H1 (cell line): ENCODE measurements at regions not wholly inside any gene's neighbourhood (a gene's known extent, or its start where the extent isn't known, plus 50 kb on each side); places are given as distances from the start of the nearest gene placed in this dataset.

Experiments used
- CTCF ChIA-PET: fragments of 300-600 bp; sonication (Branson Sonifier 250); formaldehyde crosslinking; loops from one replicate; lab custom pipeline; 2021; ENCODE audit not compliant: partially characterized antibody; lab: Charles Lee
- POLR2A ChIA-PET: fragments of 300-600 bp; sonication (Branson Sonifier 250); formaldehyde crosslinking; loops from one replicate; lab custom pipeline; 2021; ENCODE audit warnings: inconsistent platforms; ENCODE audit not compliant: partially characterized antibody; lab: Charles Lee
- DNase-seq, 2 experiments: peaks; one replicate each; pipeline versions ENCODE4 v3.0.0 to v3.0.0-alpha.2; 2010 to 2022; ENCODE audit warnings: low spot score in 2 of 2, low read depth in 1 of 2, mixed read lengths in 1 of 2
- FAIRE-seq: peaks from 2 replicates; lab custom pipeline; 2011; peaks lifted over from hg19 to GRCh38; lab: Jason Lieb, UNC
- H2AFZ ChIP-seq: 2 replicates; pipeline ENCODE4 v1.8.1; 2012; ENCODE audit warnings: low read length, inconsistent platforms
- H2AK5ac ChIP-seq: 2 replicates; pipeline ENCODE4 v1.6.1; 2013; ENCODE audit warnings: low read depth, low read length
- H2BK120ac ChIP-seq: replicated peaks from 2 replicates; pipeline ENCODE3; 2013; ENCODE audit warnings: low read depth, low read length, inconsistent platforms
- H2BK12ac ChIP-seq: 2 replicates; pipeline ENCODE4 v1.6.1; 2013; ENCODE audit warnings: low read depth, low read length
- H2BK15ac ChIP-seq: 2 replicates; pipeline ENCODE4 v1.6.1; 2013; ENCODE audit warnings: low read length
- H2BK20ac ChIP-seq: 2 replicates; pipeline ENCODE4 v1.6.1; 2013; ENCODE audit warnings: low read length
- H2BK5ac ChIP-seq: 2 replicates; pipeline ENCODE4 v1.6.1; 2013; ENCODE audit warnings: low read depth, low read length
- H3K14ac ChIP-seq: 2 replicates; pipeline ENCODE4 v1.6.1; 2013; ENCODE audit warnings: inconsistent platforms; ENCODE audit not compliant: insufficient read length
- H3K18ac ChIP-seq: 2 replicates; pipeline ENCODE4 v1.6.1; 2013; ENCODE audit warnings: low read length; ENCODE audit errors: extremely low read depth
- H3K23ac ChIP-seq: 2 replicates; pipeline ENCODE4 v1.6.1; 2013; ENCODE audit warnings: inconsistent platforms; ENCODE audit not compliant: insufficient read length
- H3K23me2 ChIP-seq: 2 replicates; pipeline ENCODE4 v1.6.1; 2013; ENCODE audit warnings: low read depth, low read length
- H3K27ac ChIP-seq: 2 replicates; pipeline ENCODE4 v1.6.1; 2011; ENCODE audit warnings: low read depth, low read length, inconsistent platforms
- H3K27me3 ChIP-seq, 4 experiments: replicated peaks in 1 of 4; 1 replicate in 1 of 4; 2 replicates in 3 of 4; pipeline versions ENCODE4 v1.6.1 to v1.8.1; 2011 to 2013; ENCODE audit warnings: low read length in 3 of 4, mild to moderate bottlenecking in 3 of 4, inconsistent platforms in 2 of 4, mixed read lengths in 2 of 4, moderate library complexity in 1 of 4; ENCODE audit not compliant: control insufficient read depth in 3 of 4, insufficient read depth in 3 of 4; ENCODE audit errors: extremely low read depth in 1 of 4
- H3K36me3 ChIP-seq, 4 experiments: 2 replicates each; pipeline versions ENCODE4 v1.6.1 to v1.8.1; 2011 to 2013; ENCODE audit warnings: mild to moderate bottlenecking in 4 of 4, low read length in 3 of 4, moderate library complexity in 2 of 4, control low read depth in 1 of 4, inconsistent platforms in 1 of 4; ENCODE audit not compliant: insufficient read depth in 4 of 4, control insufficient read depth in 2 of 4
- H3K4ac ChIP-seq: replicated peaks from 2 replicates; pipeline ENCODE3; 2013; ENCODE audit warnings: low read length, low read depth, mixed read lengths, inconsistent platforms; ENCODE audit not compliant: insufficient read length
- H3K4me1 ChIP-seq, 4 experiments: replicated peaks in 1 of 4; 1 replicate in 1 of 4; 2 replicates in 3 of 4; pipeline versions ENCODE4 v1.6.1 to v1.8.1; 2011 to 2013; ENCODE audit warnings: low read length in 3 of 4, inconsistent platforms in 2 of 4, mixed read lengths in 1 of 4; ENCODE audit not compliant: insufficient read depth in 4 of 4, control insufficient read depth in 3 of 4
- H3K4me2 ChIP-seq, 2 experiments: 2 replicates each; pipeline versions ENCODE4 v1.6.1 to v1.8.1; 2011 to 2013; ENCODE audit warnings: low read depth in 2 of 2, low read length in 2 of 2, control low read depth in 1 of 2, inconsistent platforms in 1 of 2, mild to moderate bottlenecking in 1 of 2; ENCODE audit not compliant: insufficient read depth in 1 of 2
- H3K4me3 ChIP-seq, 4 experiments: fragments of 200-600, 300-600 bp in 1 of 4; sonication (generic), shearing (Covaris generic), sonication (Bioruptor Twin) in 1 of 4; 2 replicates each; pipeline versions ENCODE4 v1.5.1 to v1.8.1; 2011 to 2016; ENCODE audit warnings: low read length in 4 of 4, low read depth in 3 of 4, control low read depth in 2 of 4, inconsistent platforms in 2 of 4, mild to moderate bottlenecking in 2 of 4, mixed read lengths in 1 of 4, moderate library complexity in 1 of 4; ENCODE audit not compliant: insufficient read depth in 2 of 4; ENCODE audit errors: extremely low read depth in 1 of 4
- H3K56ac ChIP-seq: replicated peaks from 2 replicates; pipeline ENCODE3; 2013; ENCODE audit warnings: low read depth, mild to moderate bottlenecking, mixed read lengths, low read length, inconsistent platforms; ENCODE audit not compliant: insufficient read length
- H3K79me1 ChIP-seq: 2 replicates; pipeline ENCODE4 v1.6.1; 2013; ENCODE audit warnings: low read depth, low read length, control low read depth
- H3K79me2 ChIP-seq, 2 experiments: 2 replicates each; pipeline versions ENCODE4 v1.6.1 to v1.8.1; 2012 to 2013; ENCODE audit warnings: low read length in 2 of 2, mild to moderate bottlenecking in 2 of 2, inconsistent platforms in 1 of 2; ENCODE audit not compliant: insufficient read depth in 2 of 2, control insufficient read depth in 1 of 2
- H3K9ac ChIP-seq, 4 experiments: replicated peaks in 1 of 4; 1 replicate in 1 of 4; 2 replicates in 3 of 4; pipeline versions ENCODE4 v1.6.1 to v1.8.1; 2011 to 2013; ENCODE audit warnings: low read depth in 3 of 4, low read length in 3 of 4, control low read depth in 2 of 4, mild to moderate bottlenecking in 2 of 4, moderate library complexity in 2 of 4, inconsistent platforms in 1 of 4; ENCODE audit errors: extremely low read depth in 1 of 4
- H3K9me3 ChIP-seq, 2 experiments: 2 replicates each; pipeline versions ENCODE4 v1.6.1 to v1.8.1; 2012 to 2013; ENCODE audit warnings: mild to moderate bottlenecking in 2 of 2, moderate library complexity in 2 of 2, control low read depth in 1 of 2, inconsistent platforms in 1 of 2, low read depth in 1 of 2, low read length in 1 of 2, mixed read lengths in 1 of 2; ENCODE audit not compliant: insufficient read depth in 2 of 2
- H4K20me1 ChIP-seq, 2 experiments: replicated peaks in 1 of 2; 2 replicates each; pipeline versions ENCODE3 to v1.8.1; 2011 to 2013; ENCODE audit warnings: inconsistent platforms in 2 of 2, low read length in 2 of 2, mild to moderate bottlenecking in 1 of 2; ENCODE audit not compliant: insufficient read depth in 2 of 2, control insufficient read depth in 1 of 2
- H4K5ac ChIP-seq: 2 replicates; pipeline ENCODE4 v1.6.1; 2013; ENCODE audit warnings: low read length, low read depth, mixed read lengths, inconsistent platforms; ENCODE audit not compliant: insufficient read length
- H4K8ac ChIP-seq: 2 replicates; pipeline ENCODE4 v1.8.0; 2013; ENCODE audit warnings: mild to moderate bottlenecking, moderate library complexity, low read length, inconsistent platforms; ENCODE audit not compliant: insufficient read depth; ENCODE audit errors: extremely low read depth
- H4K91ac ChIP-seq: replicated peaks from 2 replicates; pipeline ENCODE3; 2013; ENCODE audit warnings: low read length, mixed read lengths, inconsistent platforms; ENCODE audit not compliant: insufficient read length
- CHD2 ChIP-seq: IDR thresholded peaks from 2 replicates; pipeline ENCODE4 v1.6.1; 2012; ENCODE audit warnings: low read length, improper control_type of control experiment
- CTBP2 ChIP-seq: IDR thresholded peaks from 2 replicates; pipeline ENCODE4 v1.7.0; 2011; ENCODE audit warnings: borderline replicate concordance, mild to moderate bottlenecking, moderate library complexity, mixed read lengths, low read length; ENCODE audit not compliant: insufficient read depth, insufficient read length
- GTF2F1 ChIP-seq: IDR thresholded peaks from 2 replicates; pipeline ENCODE4 v1.6.1; 2012; ENCODE audit warnings: low read depth, low read length, improper control_type of control experiment, borderline replicate concordance
- HDAC2 ChIP-seq, 2 experiments: fragments of 300-600 bp in 1 of 2; sonication (generic) in 1 of 2; IDR thresholded peaks; 2 replicates each; pipeline ENCODE4 v1.6.1; 2011 to 2012; ENCODE audit warnings: low read depth in 2 of 2, low read length in 2 of 2, mild to moderate bottlenecking in 2 of 2, moderate library complexity in 2 of 2, borderline replicate concordance in 1 of 2, inconsistent platforms in 1 of 2
- JUN ChIP-seq: IDR thresholded peaks from 2 replicates; pipeline ENCODE4 v1.6.1; 2011; ENCODE audit warnings: low read depth, mild to moderate bottlenecking, improper control_type of control experiment, low read length
- JUND ChIP-seq: IDR thresholded peaks from 2 replicates; pipeline ENCODE4 v1.6.1; 2011; ENCODE audit warnings: mild to moderate bottlenecking, improper control_type of control experiment, low read length
- NANOG ChIP-seq: IDR thresholded peaks from 2 replicates; pipeline ENCODE4 v1.6.1; 2011; ENCODE audit warnings: low read length, low read depth, mild to moderate bottlenecking, inconsistent platforms; ENCODE audit not compliant: insufficient read depth, poor library complexity, severe bottlenecking
- NRF1 ChIP-seq: IDR thresholded peaks from 2 replicates; pipeline ENCODE4 v1.6.1; 2011; ENCODE audit warnings: mild to moderate bottlenecking, low read depth, low read length, improper control_type of control experiment
- POLR2A ChIP-seq, 2 experiments: IDR thresholded peaks; 1 replicate in 1 of 2; 2 replicates in 1 of 2; pipeline ENCODE4 v1.6.1; 2011; ENCODE audit warnings: low read depth in 2 of 2, low read length in 2 of 2, mild to moderate bottlenecking in 2 of 2; ENCODE audit errors: control extremely low read depth in 1 of 2
- POLR2AphosphoS5 ChIP-seq: IDR thresholded peaks from 2 replicates; pipeline ENCODE4 v1.6.1; 2011; ENCODE audit warnings: low read depth, low read length
- POU5F1 ChIP-seq: IDR thresholded peaks from 2 replicates; pipeline ENCODE4 v1.6.1; 2011; ENCODE audit warnings: low read depth, mild to moderate bottlenecking, low read length, moderate library complexity
- RAD21 ChIP-seq, 2 experiments: IDR thresholded peaks in 1 of 2; conservative IDR thresholded peaks in 1 of 2; 2 replicates each; pipeline ENCODE4 v1.6.1; 2011; ENCODE audit warnings: low read depth in 2 of 2, low read length in 2 of 2, improper control_type of control experiment in 1 of 2, inconsistent platforms in 1 of 2, mild to moderate bottlenecking in 1 of 2, moderate library complexity in 1 of 2
- SUZ12 ChIP-seq: fragments of 200-600 bp; sonication (generic); IDR thresholded peaks from 2 replicates; pipeline ENCODE4 v1.6.1; 2012; ENCODE audit warnings: mild to moderate bottlenecking, inconsistent platforms, low read length, moderate library complexity, mixed read lengths
- WGBS, 2 experiments: shearing (Covaris generic) in 1 of 2; methylation state at CpG; one replicate each; pipeline versions ENCODE4 v1.1.6 to v1.1.7; 2013 to 2015; ENCODE audit warnings: low lambda C conversion rate in 2 of 2, mixed read lengths in 2 of 2, inconsistent platforms in 1 of 2, low coverage in 1 of 2, missing lambda C conversion rate in 1 of 2; ENCODE audit not compliant: insufficient replicate concordance in 2 of 2, insufficient coverage in 1 of 2, insufficient read length in 1 of 2; ENCODE audit errors: extremely low coverage in 1 of 2, missing lambda C conversion rate in 1 of 2; 5-methylcytosine and 5-hydroxymethylcytosine counted together
- TF ChIP-seq, protein P1 (sequence below): IDR thresholded peaks from 2 replicates; pipeline ENCODE4 v1.6.1; 2011; ENCODE audit warnings: low read length, improper control_type of control experiment

DNA sequence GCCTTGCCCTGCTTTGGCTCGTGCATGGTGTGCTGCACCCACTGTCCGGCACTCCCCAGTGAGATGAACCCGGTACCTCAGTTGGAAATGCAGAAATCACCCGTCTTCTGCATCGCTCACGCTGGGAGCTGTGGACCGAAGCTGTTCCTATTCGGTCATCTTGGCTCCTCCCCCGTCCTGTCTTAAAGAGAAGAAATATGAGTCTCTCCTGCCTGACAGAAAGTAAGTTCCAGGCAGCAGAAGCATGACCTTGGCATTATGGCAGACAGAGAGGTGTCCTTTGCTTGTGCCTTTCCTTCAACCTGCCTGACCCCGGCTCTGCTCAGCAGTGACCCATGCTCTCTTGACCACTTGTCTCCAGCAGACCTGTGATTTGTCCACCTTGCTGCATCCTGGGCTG is 62.5 kb upstream of the CYP1B1 start:
- no peak overlapping the region for H4K91ac ChIP-seq
- no peak overlapping the region for H3K9ac ChIP-seq
- FAIRE-seq, result no peak
- H3K79me2 ChIP-seq, result no peaks in the 10 kb centered on the region
- H2BK12ac ChIP-seq, result no peak overlapping the region
- H2BK15ac ChIP-seq, result no peak overlapping the region
- no peak overlapping the region for H4K5ac ChIP-seq
- no peaks in the 10 kb centered on the region for H3K79me1 ChIP-seq
- H3K14ac ChIP-seq, result no peak overlapping the region
- H3K23me2 ChIP-seq, result no peaks in the 10 kb centered on the region
- H3K18ac ChIP-seq, result no peak overlapping the region
- H3K4me3 ChIP-seq, result no peak overlapping the region
- no peak overlapping the region for H3K56ac ChIP-seq
- no peak overlapping the region for H3K4ac ChIP-seq
- DNase-seq, result no peak
- no peak overlapping the region for H2BK5ac ChIP-seq
- no peaks in the 10 kb centered on the region for H3K4me1 ChIP-seq
- CTCF ChIA-PET, result interaction anchor here (1.0 to 1.4 kb wide), 2 partner anchors 23 to 63 kb away, joined by 3 to 4 read pairs; partner anchors contain the start of gene CYP1B1
- H3K9me3 ChIP-seq, result peaks cover 9 to 14% of the 10 kb centered on the region in 2 experiments; a peak in 3 of 4 replicates
- no peak overlapping the region for H3K27ac ChIP-seq
- no peak overlapping the region for H3K4me2 ChIP-seq
- no peak overlapping the region for H2BK20ac ChIP-seq
- 86% methylated on average over 7 of the region's 10 CpGs; no CpG with 5 or more reads in 1 of the 2 experiments for WGBS, 2 experiments
- no peak overlapping the region for H4K8ac ChIP-seq
- no peak overlapping the region for H3K23ac ChIP-seq
- no peak overlapping the region for H2AFZ ChIP-seq
- no peaks in the 10 kb centered on the region for H3K27me3 ChIP-seq
- no peak for TF ChIP-seq SUZ12
- no peak for TF ChIP-seq HDAC2 (IDR thresholded peaks at IDR 0.05; ENCODE audit: borderline replicate concordance in 1 of 2, low read depth in 2 of 2, low read length in 2 of 2)
- TF ChIP-seq NANOG, result no peak
- no peak for TF ChIP-seq GTF2F1
- TF ChIP-seq CTBP2, result no peak
- no peak for TF ChIP-seq POU5F1
- TF ChIP-seq, protein P1, sequence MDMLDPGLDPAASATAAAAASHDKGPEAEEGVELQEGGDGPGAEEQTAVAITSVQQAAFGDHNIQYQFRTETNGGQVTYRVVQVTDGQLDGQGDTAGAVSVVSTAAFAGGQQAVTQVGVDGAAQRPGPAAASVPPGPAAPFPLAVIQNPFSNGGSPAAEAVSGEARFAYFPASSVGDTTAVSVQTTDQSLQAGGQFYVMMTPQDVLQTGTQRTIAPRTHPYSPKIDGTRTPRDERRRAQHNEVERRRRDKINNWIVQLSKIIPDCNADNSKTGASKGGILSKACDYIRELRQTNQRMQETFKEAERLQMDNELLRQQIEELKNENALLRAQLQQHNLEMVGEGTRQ, result no peak
- no peak for TF ChIP-seq POLR2AphosphoS5
- TF ChIP-seq CHD2, result no peak
- no peak for TF ChIP-seq NRF1
- no peak for TF ChIP-seq JUN
- TF ChIP-seq POLR2A (IDR thresholded peaks at IDR 0.05; ENCODE audit: control extremely low read depth in 1 of 2, low read depth in 2 of 2, low read length in 2 of 2), result no peak
- no peak for TF ChIP-seq JUND
- TF ChIP-seq RAD21 (IDR thresholded peaks at IDR 0.05 in 1 of 2, conservative IDR thresholded peaks at IDR 0.05 in 1 of 2; ENCODE audit: low read depth in 2 of 2, low read length in 2 of 2), result no peak
- no peak overlapping the region for H2BK120ac ChIP-seq
- no peaks in the 10 kb centered on the region for H3K36me3 ChIP-seq
- H2AK5ac ChIP-seq, result no peak overlapping the region
- no peaks in the 10 kb centered on the region for H4K20me1 ChIP-seq
- POLR2A ChIA-PET, result no interaction called here
